Esophagus muscularis mucosa (tissue), 3 donors: ENCODE measurements at regions not wholly inside any gene's neighbourhood (a gene's known extent, or its start where the extent isn't known, plus 50 kb on each side); places are given as distances from the start of the nearest gene placed in this dataset.

Experiments
- EP300 ChIP-seq: sonication (generic); formaldehyde crosslinking; IDR thresholded peaks from one replicate; pipeline ENCODE4 v1.6.1; 2017; ENCODE audit warnings: antibody characterized with exemption
- TF ChIP-seq, protein P1 (sequence below), 3 experiments: fragments of 200-600 bp in 2 of 3; fragments of 450-650 bp in 1 of 3; sonication (generic) in 2 of 3; IDR thresholded peaks; one replicate each; pipeline ENCODE4 v1.5.1; 2017 to 2019; ENCODE audit warnings: antibody characterized with exemption in 3 of 3, mild to moderate bottlenecking in 2 of 3, moderate library complexity in 1 of 3

DNA sequence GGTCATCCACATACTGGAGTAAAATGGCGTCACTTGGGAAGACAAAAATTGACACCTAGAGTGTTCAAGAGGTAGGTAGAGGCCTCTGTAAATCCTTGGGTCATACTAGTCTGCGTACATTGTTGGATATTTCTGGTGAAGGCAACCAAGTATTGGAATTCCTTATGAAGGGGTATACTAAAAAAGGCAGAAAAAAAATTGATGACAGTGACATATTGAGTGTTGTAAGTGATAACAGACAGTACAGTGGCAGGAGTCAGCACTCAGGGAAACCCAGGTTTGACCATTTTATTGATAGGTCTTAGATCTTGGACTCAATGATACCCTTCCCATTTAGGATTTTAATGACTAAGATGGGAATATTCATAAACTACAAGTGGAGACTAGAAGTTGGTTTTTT is 359.1 kb upstream of the VSTM2A start:
- TF ChIP-seq, protein P1, sequence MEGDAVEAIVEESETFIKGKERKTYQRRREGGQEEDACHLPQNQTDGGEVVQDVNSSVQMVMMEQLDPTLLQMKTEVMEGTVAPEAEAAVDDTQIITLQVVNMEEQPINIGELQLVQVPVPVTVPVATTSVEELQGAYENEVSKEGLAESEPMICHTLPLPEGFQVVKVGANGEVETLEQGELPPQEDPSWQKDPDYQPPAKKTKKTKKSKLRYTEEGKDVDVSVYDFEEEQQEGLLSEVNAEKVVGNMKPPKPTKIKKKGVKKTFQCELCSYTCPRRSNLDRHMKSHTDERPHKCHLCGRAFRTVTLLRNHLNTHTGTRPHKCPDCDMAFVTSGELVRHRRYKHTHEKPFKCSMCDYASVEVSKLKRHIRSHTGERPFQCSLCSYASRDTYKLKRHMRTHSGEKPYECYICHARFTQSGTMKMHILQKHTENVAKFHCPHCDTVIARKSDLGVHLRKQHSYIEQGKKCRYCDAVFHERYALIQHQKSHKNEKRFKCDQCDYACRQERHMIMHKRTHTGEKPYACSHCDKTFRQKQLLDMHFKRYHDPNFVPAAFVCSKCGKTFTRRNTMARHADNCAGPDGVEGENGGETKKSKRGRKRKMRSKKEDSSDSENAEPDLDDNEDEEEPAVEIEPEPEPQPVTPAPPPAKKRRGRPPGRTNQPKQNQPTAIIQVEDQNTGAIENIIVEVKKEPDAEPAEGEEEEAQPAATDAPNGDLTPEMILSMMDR (IDR thresholded peaks at IDR 0.05) = no peak
- TF ChIP-seq EP300 = no peak
